ENCODE measurements at regions not wholly inside any gene's neighbourhood (a gene's known extent, or its start where the extent isn't known, plus 50 kb on each side); places are given as distances from the start of the nearest gene placed in this dataset.

DNA sequence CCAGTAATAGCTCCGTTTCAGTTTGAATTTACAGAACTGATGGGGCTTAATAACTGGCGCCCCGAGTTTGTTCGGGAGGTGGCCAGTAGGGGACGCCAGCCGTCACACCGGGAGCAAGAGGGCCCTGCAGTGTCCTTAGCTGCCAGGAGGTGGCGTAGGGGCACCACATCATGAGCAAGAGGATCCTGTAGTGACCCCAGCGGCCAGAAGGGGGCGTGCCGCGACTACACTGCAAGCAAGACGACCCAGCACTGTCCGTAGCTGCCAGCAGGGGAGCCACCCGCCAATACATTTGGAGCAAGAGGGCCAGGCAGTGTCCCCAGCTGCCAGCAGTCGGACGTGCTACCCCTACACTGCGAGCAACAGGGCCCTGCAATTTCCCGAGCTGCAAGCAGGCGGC is 663.7 kb upstream of the B3GAT1 start:
- no peak for DNase-seq (ENCODE audit: extremely low read depth, low read depth)
- TF ChIP-seq, protein P1, sequence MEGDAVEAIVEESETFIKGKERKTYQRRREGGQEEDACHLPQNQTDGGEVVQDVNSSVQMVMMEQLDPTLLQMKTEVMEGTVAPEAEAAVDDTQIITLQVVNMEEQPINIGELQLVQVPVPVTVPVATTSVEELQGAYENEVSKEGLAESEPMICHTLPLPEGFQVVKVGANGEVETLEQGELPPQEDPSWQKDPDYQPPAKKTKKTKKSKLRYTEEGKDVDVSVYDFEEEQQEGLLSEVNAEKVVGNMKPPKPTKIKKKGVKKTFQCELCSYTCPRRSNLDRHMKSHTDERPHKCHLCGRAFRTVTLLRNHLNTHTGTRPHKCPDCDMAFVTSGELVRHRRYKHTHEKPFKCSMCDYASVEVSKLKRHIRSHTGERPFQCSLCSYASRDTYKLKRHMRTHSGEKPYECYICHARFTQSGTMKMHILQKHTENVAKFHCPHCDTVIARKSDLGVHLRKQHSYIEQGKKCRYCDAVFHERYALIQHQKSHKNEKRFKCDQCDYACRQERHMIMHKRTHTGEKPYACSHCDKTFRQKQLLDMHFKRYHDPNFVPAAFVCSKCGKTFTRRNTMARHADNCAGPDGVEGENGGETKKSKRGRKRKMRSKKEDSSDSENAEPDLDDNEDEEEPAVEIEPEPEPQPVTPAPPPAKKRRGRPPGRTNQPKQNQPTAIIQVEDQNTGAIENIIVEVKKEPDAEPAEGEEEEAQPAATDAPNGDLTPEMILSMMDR (IDR thresholded peaks at IDR 0.05; ENCODE audit: low read depth, low read length), result peak; percentile 11

DNA sequence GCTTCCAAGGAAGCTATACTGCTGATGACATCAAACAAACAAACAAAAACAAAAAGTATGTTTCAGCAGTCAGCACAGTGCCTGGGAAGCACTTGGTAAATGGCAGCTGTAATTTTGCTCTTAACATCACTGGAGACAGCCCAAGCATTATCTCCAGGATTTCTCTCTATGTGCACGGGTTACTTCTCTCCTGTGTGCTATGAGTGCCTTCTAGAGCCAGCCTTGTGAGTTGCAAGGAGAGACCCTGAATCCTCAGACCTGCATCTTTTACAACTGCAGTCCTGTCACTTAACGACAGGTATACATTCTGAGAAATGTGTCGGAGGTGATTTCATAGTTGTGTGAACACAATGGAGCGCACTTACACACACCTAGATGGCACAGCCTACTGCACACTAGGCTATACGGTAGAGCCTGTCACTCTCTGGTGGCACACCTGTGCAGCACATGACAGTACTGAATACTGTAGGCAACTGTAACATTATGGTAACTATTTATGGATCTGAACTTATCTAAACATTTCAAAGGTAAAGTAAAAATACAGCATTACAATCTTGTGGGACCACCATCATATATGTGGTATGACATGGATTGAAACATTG is 662.5 kb upstream of the B3GAT1 start:
- TF ChIP-seq, protein P1 (IDR thresholded peaks at IDR 0.05; ENCODE audit: low read depth, low read length), result no peak; the same call in 1 of the 2 replicates
- DNase-seq (ENCODE audit: extremely low read depth, low read depth), result no peak

DNA sequence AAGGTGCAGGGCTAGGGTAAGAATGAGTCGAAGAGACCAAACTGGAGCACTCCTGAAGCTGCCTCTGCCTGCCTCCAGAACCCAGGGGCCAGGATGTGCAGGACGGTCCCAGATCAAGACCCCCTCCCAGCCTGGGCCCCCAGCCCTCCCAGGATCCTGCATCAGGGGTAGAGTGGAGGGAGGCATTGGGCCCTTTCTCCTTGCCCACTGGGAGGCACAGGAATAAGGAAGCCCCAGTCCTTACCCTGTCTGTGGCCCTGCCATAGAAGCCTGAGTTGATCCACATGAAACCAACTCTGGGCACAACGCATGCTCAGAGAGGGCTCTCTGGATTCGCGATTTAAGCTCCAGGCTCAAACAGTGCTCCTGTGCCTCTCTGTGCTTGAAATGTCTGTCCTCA is 661.8 kb upstream of the B3GAT1 start:
- DNase-seq (ENCODE audit: extremely low read depth, low read depth), result no peak
- TF ChIP-seq, protein P1 (IDR thresholded peaks at IDR 0.05; ENCODE audit: low read depth, low read length), result no peak

DNA sequence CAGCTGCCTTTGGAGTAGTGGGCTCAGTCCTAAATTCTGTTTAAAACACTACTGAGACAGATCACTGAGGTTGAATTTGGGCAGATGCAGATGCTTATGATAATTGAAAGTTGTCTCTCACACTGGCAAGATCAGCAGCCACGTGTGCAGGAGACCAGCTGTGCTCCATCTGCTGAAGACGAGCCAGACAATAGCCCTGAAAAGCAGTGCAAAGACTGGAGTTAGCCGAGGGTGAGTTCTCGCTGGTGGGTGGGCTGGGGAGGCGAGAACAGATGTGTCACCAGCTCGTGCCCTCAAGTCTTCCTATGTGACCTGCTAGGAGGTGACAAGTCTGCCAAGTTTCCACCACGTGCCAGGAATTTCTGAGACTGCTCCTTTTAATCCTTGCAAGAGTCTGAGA is 661.3 kb upstream of the B3GAT1 start:
- TF ChIP-seq, protein P1 (IDR thresholded peaks at IDR 0.05; ENCODE audit: low read depth, low read length), result no peak
- DNase-seq (ENCODE audit: extremely low read depth, low read depth), result no peak

DNA sequence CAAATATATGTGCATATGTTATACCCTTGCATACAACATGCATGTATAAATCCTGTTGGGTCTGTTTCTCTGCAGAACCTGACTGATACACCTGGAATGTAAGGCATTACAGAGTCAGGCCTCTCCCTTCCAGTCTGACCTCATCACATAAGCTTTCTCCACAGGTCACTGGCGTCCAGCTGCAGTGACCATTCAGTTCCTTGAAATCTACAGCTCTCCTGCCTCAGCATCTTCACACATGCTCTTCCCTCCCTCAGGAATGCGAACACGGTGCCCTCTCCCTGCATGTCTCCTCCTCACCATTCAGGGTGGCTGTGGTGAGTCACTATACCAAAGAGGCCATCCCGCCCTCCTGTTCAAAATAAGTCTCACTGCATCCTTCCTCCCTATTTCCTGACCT is 657.8 kb upstream of the B3GAT1 start:
- DNase-seq (ENCODE audit: extremely low read depth, low read depth), result no peak
- TF ChIP-seq, protein P1 (IDR thresholded peaks at IDR 0.05; ENCODE audit: low read depth, low read length), result no peak

DNA sequence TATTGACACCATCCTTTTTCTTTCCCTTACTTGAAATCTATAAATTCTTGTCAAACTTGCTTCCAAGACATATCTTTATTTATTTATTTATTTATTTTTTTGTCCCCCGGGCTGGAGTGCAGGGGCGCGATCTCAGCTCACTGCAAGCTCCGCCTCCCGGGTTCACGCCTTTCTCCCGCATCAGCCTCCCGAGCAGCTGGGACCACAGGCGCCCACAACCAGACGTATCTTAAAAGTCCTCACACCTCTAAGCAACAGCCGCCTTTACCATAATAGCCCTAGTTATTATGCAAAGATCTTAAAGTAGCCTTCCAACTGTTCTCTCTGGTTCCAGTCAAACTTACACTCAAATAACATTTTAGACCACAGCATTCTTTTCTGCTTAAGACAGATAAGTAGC is 657.0 kb upstream of the B3GAT1 start:
- DNase-seq (ENCODE audit: extremely low read depth, low read depth), result no peak
- TF ChIP-seq, protein P1 (IDR thresholded peaks at IDR 0.05; ENCODE audit: low read depth, low read length), result no peak

DNA sequence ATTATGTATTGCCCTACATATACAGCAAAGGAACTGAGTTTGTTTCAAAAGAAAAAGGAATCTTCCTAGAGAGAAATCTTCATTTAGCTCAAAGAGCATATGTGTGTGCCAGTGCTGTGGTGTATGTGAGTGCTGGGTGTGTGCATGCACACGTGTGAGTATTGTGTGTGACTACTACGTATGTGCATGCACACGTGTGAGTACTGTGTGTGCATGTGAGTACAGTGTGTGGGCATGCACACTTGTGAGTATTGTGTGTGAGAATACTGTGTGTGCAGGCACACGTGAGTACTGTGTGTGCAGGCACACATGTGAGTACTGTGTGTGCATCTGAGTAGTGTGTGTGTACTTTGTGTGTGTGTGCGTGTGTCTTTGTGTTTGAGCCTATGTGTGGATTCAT is 651.0 kb upstream of the B3GAT1 start:
- no peak for DNase-seq (ENCODE audit: extremely low read depth, low read depth)
- TF ChIP-seq, protein P1 (IDR thresholded peaks at IDR 0.05; ENCODE audit: low read depth, low read length), result no peak
